A549 (cell line): ENCODE measurements at regions not wholly inside any gene's neighbourhood (a gene's known extent, or its start where the extent isn't known, plus 50 kb on each side); places are given as distances from the start of the nearest gene placed in this dataset.

Experiments used
- BHLHE40 ChIP-seq: IDR thresholded peaks from 2 replicates; pipeline ENCODE4 v1.6.1; 2012; ENCODE audit warnings: low read depth, low read length, inconsistent platforms
- EP300 ChIP-seq, 2 experiments: fragments of >200 bp; sonication (Bioruptor Twin); formaldehyde crosslinking; IDR thresholded peaks; 2 replicates in 1 of 2; 3 replicates in 1 of 2; pipeline ENCODE4 v1.6.1; 2016 to 2017
- MYC ChIP-seq: IDR thresholded peaks from 2 replicates; pipeline ENCODE4 v1.6.1; 2012; ENCODE audit warnings: mild to moderate bottlenecking, inconsistent platforms, low read length, improper control_type of control experiment, borderline replicate concordance
- NFE2L2 ChIP-seq: fragments of 150-350 bp; conservative IDR thresholded peaks from 2 replicates; pipeline ENCODE4 v1.6.1; 2014; ENCODE audit warnings: low read length
- NR3C1 ChIP-seq: fragments of >200 bp; sonication (Bioruptor Twin); formaldehyde crosslinking; IDR thresholded peaks from 3 replicates; pipeline ENCODE4 v1.6.1; 2017
- POLR2A ChIP-seq: IDR thresholded peaks from 2 replicates; pipeline ENCODE4 v1.6.1; 2012; ENCODE audit warnings: mild to moderate bottlenecking, low read length
- RNF2 ChIP-seq: fragments of 200-600 bp; sonication (generic); IDR thresholded peaks from 2 replicates; pipeline ENCODE4 v1.6.1; 2016; ENCODE audit warnings: low read depth, mild to moderate bottlenecking, antibody characterized with exemption, moderate library complexity, borderline replicate concordance
- TF ChIP-seq, protein P1 (sequence below): fragments of >200 bp; sonication (Bioruptor Twin); formaldehyde crosslinking; IDR thresholded peaks from 3 replicates; pipeline ENCODE4 v1.5.1; 2016

DNA sequence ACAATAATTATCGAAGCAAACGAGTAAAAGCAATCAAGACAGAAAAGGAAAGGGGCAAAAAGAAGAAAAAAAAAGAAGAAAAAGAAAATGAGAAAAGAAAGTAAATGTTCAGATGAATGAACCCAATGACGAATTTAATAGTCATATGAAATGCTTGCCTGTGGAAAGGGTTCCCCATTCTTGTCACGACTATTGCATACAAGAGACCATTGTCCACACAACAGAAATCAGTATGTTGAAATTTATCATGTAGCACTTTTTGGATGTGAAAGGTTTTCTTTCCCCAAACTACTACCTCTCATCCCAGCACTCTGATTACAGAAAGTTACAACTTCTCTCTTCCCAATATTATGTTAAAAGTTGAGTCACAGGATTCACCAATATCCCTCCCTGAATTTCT, 162.4 kb downstream of the ZDHHC21 start:
- TF ChIP-seq, protein P1, sequence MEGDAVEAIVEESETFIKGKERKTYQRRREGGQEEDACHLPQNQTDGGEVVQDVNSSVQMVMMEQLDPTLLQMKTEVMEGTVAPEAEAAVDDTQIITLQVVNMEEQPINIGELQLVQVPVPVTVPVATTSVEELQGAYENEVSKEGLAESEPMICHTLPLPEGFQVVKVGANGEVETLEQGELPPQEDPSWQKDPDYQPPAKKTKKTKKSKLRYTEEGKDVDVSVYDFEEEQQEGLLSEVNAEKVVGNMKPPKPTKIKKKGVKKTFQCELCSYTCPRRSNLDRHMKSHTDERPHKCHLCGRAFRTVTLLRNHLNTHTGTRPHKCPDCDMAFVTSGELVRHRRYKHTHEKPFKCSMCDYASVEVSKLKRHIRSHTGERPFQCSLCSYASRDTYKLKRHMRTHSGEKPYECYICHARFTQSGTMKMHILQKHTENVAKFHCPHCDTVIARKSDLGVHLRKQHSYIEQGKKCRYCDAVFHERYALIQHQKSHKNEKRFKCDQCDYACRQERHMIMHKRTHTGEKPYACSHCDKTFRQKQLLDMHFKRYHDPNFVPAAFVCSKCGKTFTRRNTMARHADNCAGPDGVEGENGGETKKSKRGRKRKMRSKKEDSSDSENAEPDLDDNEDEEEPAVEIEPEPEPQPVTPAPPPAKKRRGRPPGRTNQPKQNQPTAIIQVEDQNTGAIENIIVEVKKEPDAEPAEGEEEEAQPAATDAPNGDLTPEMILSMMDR = no peak
- TF ChIP-seq NR3C1 (no peak), MYC (no peak), BHLHE40 (no peak), POLR2A (no peak), EP300 (IDR thresholded peaks at IDR 0.05) (no peak), RNF2 (no peak), NFE2L2 (no peak)
